Bronchial epithelial cell (primary cell): ENCODE measurements at regions not wholly inside any gene's neighbourhood (a gene's known extent, or its start where the extent isn't known, plus 50 kb on each side); places are given as distances from the start of the nearest gene placed in this dataset.

Experiments
- DNase-seq: peaks from one replicate; pipeline ENCODE4 v3.0.0-alpha.2; 2010; ENCODE audit warnings: low read depth
- FAIRE-seq: peaks from 2 replicates; lab custom pipeline; 2011; peaks lifted over from hg19 to GRCh38; lab: Jason Lieb, UNC
- H3K27me3 ChIP-seq: 2 replicates; pipeline ENCODE4 v1.5.1; 2011; ENCODE audit warnings: low read length; ENCODE audit not compliant: control insufficient read depth, insufficient read depth
- H3K36me3 ChIP-seq: 2 replicates; pipeline ENCODE4 v1.5.1; 2011; ENCODE audit warnings: low read length; ENCODE audit not compliant: control insufficient read depth, insufficient read depth
- H3K4me3 ChIP-seq: 2 replicates; pipeline ENCODE4 v1.5.1; 2011; ENCODE audit warnings: mild to moderate bottlenecking, low read depth, low read length, control low read depth
- TF ChIP-seq, protein P1 (sequence below): IDR thresholded peaks from 2 replicates; pipeline ENCODE4 v1.5.1; 2011; ENCODE audit warnings: mild to moderate bottlenecking, moderate library complexity, low read length, control low read depth, inconsistent platforms; ENCODE audit not compliant: insufficient read depth, severe bottlenecking

GRCh38 chr11:101341578-101341977, 212.0 kb upstream of the PGR start:
- DNase-seq = no peak
- H3K36me3 ChIP-seq = no peaks in the 10 kb centered on the region
- FAIRE-seq = no peak
- TF ChIP-seq, protein P1, sequence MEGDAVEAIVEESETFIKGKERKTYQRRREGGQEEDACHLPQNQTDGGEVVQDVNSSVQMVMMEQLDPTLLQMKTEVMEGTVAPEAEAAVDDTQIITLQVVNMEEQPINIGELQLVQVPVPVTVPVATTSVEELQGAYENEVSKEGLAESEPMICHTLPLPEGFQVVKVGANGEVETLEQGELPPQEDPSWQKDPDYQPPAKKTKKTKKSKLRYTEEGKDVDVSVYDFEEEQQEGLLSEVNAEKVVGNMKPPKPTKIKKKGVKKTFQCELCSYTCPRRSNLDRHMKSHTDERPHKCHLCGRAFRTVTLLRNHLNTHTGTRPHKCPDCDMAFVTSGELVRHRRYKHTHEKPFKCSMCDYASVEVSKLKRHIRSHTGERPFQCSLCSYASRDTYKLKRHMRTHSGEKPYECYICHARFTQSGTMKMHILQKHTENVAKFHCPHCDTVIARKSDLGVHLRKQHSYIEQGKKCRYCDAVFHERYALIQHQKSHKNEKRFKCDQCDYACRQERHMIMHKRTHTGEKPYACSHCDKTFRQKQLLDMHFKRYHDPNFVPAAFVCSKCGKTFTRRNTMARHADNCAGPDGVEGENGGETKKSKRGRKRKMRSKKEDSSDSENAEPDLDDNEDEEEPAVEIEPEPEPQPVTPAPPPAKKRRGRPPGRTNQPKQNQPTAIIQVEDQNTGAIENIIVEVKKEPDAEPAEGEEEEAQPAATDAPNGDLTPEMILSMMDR = no peak
- no peak overlapping the region for H3K4me3 ChIP-seq
- H3K27me3 ChIP-seq = no peaks in the 10 kb centered on the region

DNA sequence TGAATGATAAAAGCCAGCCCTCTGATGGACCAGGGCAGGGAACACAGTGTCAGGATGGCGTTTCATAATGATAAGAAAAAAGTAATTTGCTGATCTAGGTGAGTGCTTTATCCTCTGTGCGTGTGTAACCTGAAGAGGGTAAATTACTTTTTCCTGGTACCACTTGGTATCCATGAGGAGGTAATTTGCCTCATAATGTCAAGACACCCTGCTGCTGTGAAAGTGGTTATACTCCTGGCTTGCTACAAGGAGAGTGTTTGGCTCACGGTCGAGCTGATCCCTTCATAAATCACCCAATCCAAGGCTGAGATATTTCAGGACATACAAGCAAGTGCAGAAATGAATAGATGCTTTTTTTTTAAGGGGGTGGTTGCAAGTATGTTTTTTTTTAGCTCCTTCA, 207.2 kb upstream of the PGR start:
- DNase-seq (no peak), FAIRE-seq (no peak)

GRCh38 chr11:101336155-101336554, 206.5 kb upstream of the PGR start:
- DNase-seq (no peak), FAIRE-seq (no peak)

More for the DNA sequence above, 207.2 kb upstream of the PGR start:
- H3K27me3 ChIP-seq = no peaks in the 10 kb centered on the region
- H3K4me3 ChIP-seq = no peak overlapping the region
- TF ChIP-seq, protein P1 = no peak
- H3K36me3 ChIP-seq = no peaks in the 10 kb centered on the region

GRCh38 chr11:101334581-101334980, 205.0 kb upstream of the PGR start:
- no peak for DNase-seq
- no peaks in the 10 kb centered on the region for H3K36me3 ChIP-seq
- H3K4me3 ChIP-seq = no peak overlapping the region
- no peaks in the 10 kb centered on the region for H3K27me3 ChIP-seq
- no peak for FAIRE-seq
- TF ChIP-seq, protein P1 = no peak

More at GRCh38 chr11:101336155-101336554, 206.5 kb upstream of the PGR start:
- Histone ChIP-seq H3K27me3 (no peaks in the 10 kb centered on the region), H3K36me3 (no peaks in the 10 kb centered on the region), H3K4me3 (no peak overlapping the region)
- TF ChIP-seq, protein P1 = no peak

GRCh38 chr11:101331411-101331810, 201.8 kb upstream of the PGR start:
- no peak for FAIRE-seq
- no peaks in the 10 kb centered on the region for H3K27me3 ChIP-seq
- TF ChIP-seq, protein P1 = no peak
- no peak for DNase-seq
- H3K4me3 ChIP-seq = no peak overlapping the region
- no peaks in the 10 kb centered on the region for H3K36me3 ChIP-seq

- DNase-seq (peak; percentile 50), FAIRE-seq (no peak)
- Histone ChIP-seq H3K27me3 (no peaks in the 10 kb centered on the region), H3K4me3 (no peak overlapping the region), H3K36me3 (no peaks in the 10 kb centered on the region)
- TF ChIP-seq, protein P1 = no peak
These were observed 198.3 kb upstream of the PGR start for GRCh38 chr11:101327908-101328307.
